SK-N-MC (cell line): ENCODE measurements at regions not wholly inside any gene's neighbourhood (a gene's known extent, or its start where the extent isn't known, plus 50 kb on each side); places are given as distances from the start of the nearest gene placed in this dataset.

ENCODE experiments used
- EZH2 ChIP-seq: fragments of 200-600 bp; sonication (generic); IDR thresholded peaks from one replicate; pipeline ENCODE4 v1.6.1; 2017; ENCODE audit warnings: antibody characterized with exemption
- POLR2AphosphoS5 ChIP-seq: IDR thresholded peaks from 2 replicates; pipeline ENCODE4 v1.6.1; 2012; ENCODE audit warnings: mild to moderate bottlenecking, low read depth, low read length, borderline replicate concordance

DNA sequence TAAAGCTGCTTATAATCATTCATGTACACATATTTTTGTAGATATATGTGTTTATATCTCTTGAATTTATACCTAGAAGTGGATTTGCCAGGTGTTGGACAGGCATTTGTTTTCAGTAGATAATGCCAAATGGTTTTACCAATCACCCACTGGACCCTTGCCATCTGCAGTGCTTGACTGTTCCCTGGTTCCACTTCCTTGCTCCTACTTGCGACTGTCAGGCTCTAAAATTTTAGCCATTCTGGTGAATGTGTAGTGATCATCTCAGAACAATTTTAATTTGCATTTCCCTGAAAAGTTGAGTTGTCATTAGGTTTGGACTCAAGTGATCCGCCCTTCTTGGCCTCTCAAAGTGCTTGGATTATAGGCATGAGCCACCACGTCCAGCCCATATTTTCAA, 122.4 kb upstream of the SLC34A2 start:
- TF ChIP-seq POLR2AphosphoS5 (no peak), EZH2 (no peak)
